ENCODE measurements at regions not wholly inside any gene's neighbourhood (a gene's known extent, or its start where the extent isn't known, plus 50 kb on each side); places are given as distances from the start of the nearest gene placed in this dataset.

DNA sequence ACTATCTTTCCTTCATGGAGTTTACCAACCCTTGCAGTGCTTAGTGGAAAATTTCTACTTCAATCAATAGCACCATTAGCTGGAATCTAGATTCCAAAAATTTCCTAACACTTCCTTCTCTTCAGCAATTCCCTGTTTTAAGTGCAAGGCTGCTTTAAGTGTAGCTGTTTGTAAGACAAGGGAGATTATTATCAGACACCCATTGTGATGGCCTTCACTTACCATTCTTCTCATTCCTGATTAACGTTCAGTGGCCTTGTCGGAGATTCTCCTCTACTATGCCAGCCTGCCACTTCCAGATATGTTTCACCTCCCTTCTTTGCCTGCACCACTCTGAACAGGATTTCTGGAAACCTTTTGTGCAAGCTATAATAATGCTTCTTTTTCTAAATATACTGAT is 464.9 kb upstream of the ADGRL2 start:
- no peak overlapping the region for H3K4me2 ChIP-seq (ENCODE audit: insufficient read depth in 1 of 2, low read depth in 2 of 2, low read length in 2 of 2)
- H3K4ac ChIP-seq (replicated peaks; ENCODE audit: insufficient read length, low read depth, low read length): no peak overlapping the region
- H3K18ac ChIP-seq (ENCODE audit: extremely low read depth, low read length): no peak overlapping the region
- H4K8ac ChIP-seq (ENCODE audit: extremely low read depth, insufficient read depth, low read length): no peak overlapping the region
- peaks cover 0 to 2% (median 0%) of the 10 kb centered on the region in 4 experiments; a peak in 1 of 7 replicates for H3K27me3 ChIP-seq (replicated peaks in 1 of 4; ENCODE audit: control insufficient read depth in 3 of 4, extremely low read depth in 1 of 4, insufficient read depth in 3 of 4, low read length in 3 of 4)
- ChIA-PET POLR2A (ENCODE audit: partially characterized antibody) (no interaction called here), CTCF (ENCODE audit: partially characterized antibody) (interaction anchor here (1.0 kb wide), 1 partner anchor 12 kb away, joined by 7 read pairs; no protein-coding TSS in a partner anchor)
- H2AFZ ChIP-seq (ENCODE audit: low read length): no peak overlapping the region
- no peak overlapping the region for H4K5ac ChIP-seq (ENCODE audit: insufficient read length, low read depth, low read length)
- H3K4me1 ChIP-seq (replicated peaks in 1 of 4; ENCODE audit: control insufficient read depth in 3 of 4, insufficient read depth in 4 of 4, low read length in 3 of 4): peaks cover 0 to 2% (median under 1%) of the 10 kb centered on the region in 4 experiments; a peak in 2 of 7 replicates
- H3K23me2 ChIP-seq (ENCODE audit: low read depth, low read length): no peaks in the 10 kb centered on the region
- H2BK5ac ChIP-seq (ENCODE audit: low read depth, low read length): no peak overlapping the region
- no peak overlapping the region for H3K14ac ChIP-seq (ENCODE audit: insufficient read length)
- H3K23ac ChIP-seq (ENCODE audit: insufficient read length): no peak overlapping the region
- no peak for TF ChIP-seq KDM4A (IDR thresholded peaks at IDR 0.05; ENCODE audit: low read depth, low read length, severe bottlenecking)
- TF ChIP-seq KDM1A (IDR thresholded peaks at IDR 0.05; ENCODE audit: borderline replicate concordance, low read length): no peak
- TF ChIP-seq SRF (IDR thresholded peaks at IDR 0.05; ENCODE audit: low read depth, low read length): no peak
- no peak for TF ChIP-seq RXRA (IDR thresholded peaks at IDR 0.05; ENCODE audit: insufficient read depth, low read depth, low read length)
- no peak for TF ChIP-seq SUZ12 (IDR thresholded peaks at IDR 0.05; ENCODE audit: low read length)
- no peak for TF ChIP-seq KDM5A (IDR thresholded peaks at IDR 0.05; ENCODE audit: low read length)
- TF ChIP-seq, protein P1, sequence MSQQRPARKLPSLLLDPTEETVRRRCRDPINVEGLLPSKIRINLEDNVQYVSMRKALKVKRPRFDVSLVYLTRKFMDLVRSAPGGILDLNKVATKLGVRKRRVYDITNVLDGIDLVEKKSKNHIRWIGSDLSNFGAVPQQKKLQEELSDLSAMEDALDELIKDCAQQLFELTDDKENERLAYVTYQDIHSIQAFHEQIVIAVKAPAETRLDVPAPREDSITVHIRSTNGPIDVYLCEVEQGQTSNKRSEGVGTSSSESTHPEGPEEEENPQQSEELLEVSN (IDR thresholded peaks at IDR 0.05): no peak
- H3K9me3 ChIP-seq (ENCODE audit: insufficient read depth in 2 of 2, low read depth in 1 of 2, low read length in 1 of 2): no peaks in the 10 kb centered on the region
- H3K79me1 ChIP-seq (ENCODE audit: low read depth, low read length): no peaks in the 10 kb centered on the region
- H4K20me1 ChIP-seq (replicated peaks in 1 of 2; ENCODE audit: control insufficient read depth in 1 of 2, insufficient read depth in 2 of 2, low read length in 2 of 2): no peaks in the 10 kb centered on the region
- no peak overlapping the region for H2AK5ac ChIP-seq (ENCODE audit: low read depth, low read length)
- H2BK15ac ChIP-seq (ENCODE audit: low read length): no peak overlapping the region
- FAIRE-seq: no peak
- 71% methylated on average over 2 of the region's 2 CpGs; no CpG with 5 or more reads in 1 of the 2 experiments for WGBS, 2 experiments (ENCODE audit: extremely low coverage in 1 of 2, insufficient coverage in 1 of 2, insufficient read length in 1 of 2, insufficient replicate concordance in 2 of 2, low coverage in 1 of 2, low lambda C conversion rate in 2 of 2, missing lambda C conversion rate in 1 of 2)
- H2BK12ac ChIP-seq (ENCODE audit: low read depth, low read length): no peak overlapping the region
- no peak overlapping the region for H3K4me3 ChIP-seq (ENCODE audit: extremely low read depth in 1 of 4, insufficient read depth in 2 of 4, low read depth in 3 of 4, low read length in 4 of 4)
- H2BK20ac ChIP-seq (ENCODE audit: low read length): no peak overlapping the region
- H3K79me2 ChIP-seq (ENCODE audit: control insufficient read depth in 1 of 2, insufficient read depth in 2 of 2, low read length in 2 of 2): no peaks in the 10 kb centered on the region
- H3K36me3 ChIP-seq (ENCODE audit: control insufficient read depth in 2 of 4, insufficient read depth in 4 of 4, low read length in 3 of 4): no peaks in the 10 kb centered on the region
- H2BK120ac ChIP-seq (replicated peaks; ENCODE audit: low read depth, low read length): no peak overlapping the region
- DNase-seq (ENCODE audit: low read depth in 1 of 2, low spot score in 2 of 2): no peak
- H3K56ac ChIP-seq (replicated peaks; ENCODE audit: insufficient read length, low read depth, low read length): no peak overlapping the region
- no peak overlapping the region for H3K9ac ChIP-seq (replicated peaks in 1 of 4; ENCODE audit: extremely low read depth in 1 of 4, low read depth in 3 of 4, low read length in 3 of 4)
- H3K27ac ChIP-seq (ENCODE audit: low read depth, low read length): no peak overlapping the region
- no peak overlapping the region for H4K91ac ChIP-seq (replicated peaks; ENCODE audit: insufficient read length, low read length)

All from H1 (cell line).